Gastroesophageal sphincter (tissue), 3 donors: ENCODE measurements at regions not wholly inside any gene's neighbourhood (a gene's known extent, or its start where the extent isn't known, plus 50 kb on each side); places are given as distances from the start of the nearest gene placed in this dataset.

Experiments used
- CTCF ChIP-seq, 4 experiments: fragments of 200-600 bp in 2 of 4; fragments of 450-650 bp in 2 of 4; sonication (generic) in 1 of 4; IDR thresholded peaks; one replicate each; pipeline ENCODE4 v1.5.1; 2017 to 2019; ENCODE audit warnings: antibody characterized with exemption in 4 of 4, mild to moderate bottlenecking in 2 of 4, moderate library complexity in 2 of 4
- POLR2A ChIP-seq, 2 donors: fragments of 450-650 bp; IDR thresholded peaks; one replicate each; pipeline ENCODE4 v1.6.1; 2017; ENCODE audit warnings: antibody characterized with exemption in 2 of 2, mild to moderate bottlenecking in 2 of 2, moderate library complexity in 1 of 2
- POLR2AphosphoS5 ChIP-seq: sonication (generic); formaldehyde crosslinking; IDR thresholded peaks from one replicate; pipeline ENCODE4 v1.6.1; 2017; ENCODE audit warnings: antibody characterized with exemption

GRCh38 chr20:57087705-57088104 is 178.7 kb downstream of the BMP7 start:
- TF ChIP-seq CTCF (IDR thresholded peaks at IDR 0.05) (no peak), POLR2A (IDR thresholded peaks at IDR 0.05) (no peak), POLR2AphosphoS5 (no peak)
